Fibroblast of lung (primary cell): ENCODE measurements at regions not wholly inside any gene's neighbourhood (a gene's known extent, or its start where the extent isn't known, plus 50 kb on each side); places are given as distances from the start of the nearest gene placed in this dataset.

Source experiments
- EZH2 ChIP-seq: IDR thresholded peaks from 2 replicates; pipeline ENCODE4 v1.5.1; 2012; ENCODE audit warnings: low read length, control low read depth, mild to moderate bottlenecking; ENCODE audit errors: missing control alignments
- TF ChIP-seq, protein P1 (sequence below), 2 donors: IDR thresholded peaks in 1 of 2; conservative IDR thresholded peaks in 1 of 2; 1 replicate in 1 of 2; 2 replicates in 1 of 2; pipeline ENCODE4 v1.5.1; 2011 to 2012; ENCODE audit warnings: low read length in 2 of 2, control low read depth in 1 of 2, inconsistent platforms in 1 of 2, low read depth in 1 of 2, mild to moderate bottlenecking in 1 of 2

GRCh38 chr7:118349604-118350003 lies 125.1 kb downstream of the ANKRD7 start:
- TF ChIP-seq, protein P1, sequence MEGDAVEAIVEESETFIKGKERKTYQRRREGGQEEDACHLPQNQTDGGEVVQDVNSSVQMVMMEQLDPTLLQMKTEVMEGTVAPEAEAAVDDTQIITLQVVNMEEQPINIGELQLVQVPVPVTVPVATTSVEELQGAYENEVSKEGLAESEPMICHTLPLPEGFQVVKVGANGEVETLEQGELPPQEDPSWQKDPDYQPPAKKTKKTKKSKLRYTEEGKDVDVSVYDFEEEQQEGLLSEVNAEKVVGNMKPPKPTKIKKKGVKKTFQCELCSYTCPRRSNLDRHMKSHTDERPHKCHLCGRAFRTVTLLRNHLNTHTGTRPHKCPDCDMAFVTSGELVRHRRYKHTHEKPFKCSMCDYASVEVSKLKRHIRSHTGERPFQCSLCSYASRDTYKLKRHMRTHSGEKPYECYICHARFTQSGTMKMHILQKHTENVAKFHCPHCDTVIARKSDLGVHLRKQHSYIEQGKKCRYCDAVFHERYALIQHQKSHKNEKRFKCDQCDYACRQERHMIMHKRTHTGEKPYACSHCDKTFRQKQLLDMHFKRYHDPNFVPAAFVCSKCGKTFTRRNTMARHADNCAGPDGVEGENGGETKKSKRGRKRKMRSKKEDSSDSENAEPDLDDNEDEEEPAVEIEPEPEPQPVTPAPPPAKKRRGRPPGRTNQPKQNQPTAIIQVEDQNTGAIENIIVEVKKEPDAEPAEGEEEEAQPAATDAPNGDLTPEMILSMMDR (conservative IDR thresholded peaks at IDR 0.05 in 1 of 2, IDR thresholded peaks at IDR 0.05 in 1 of 2; ENCODE audit: low read depth in 1 of 2, low read length in 2 of 2), result no peak
- TF ChIP-seq EZH2, result no peak
